ENCODE measurements at regions not wholly inside any gene's neighbourhood (a gene's known extent, or its start where the extent isn't known, plus 50 kb on each side); places are given as distances from the start of the nearest gene placed in this dataset.

DNA sequence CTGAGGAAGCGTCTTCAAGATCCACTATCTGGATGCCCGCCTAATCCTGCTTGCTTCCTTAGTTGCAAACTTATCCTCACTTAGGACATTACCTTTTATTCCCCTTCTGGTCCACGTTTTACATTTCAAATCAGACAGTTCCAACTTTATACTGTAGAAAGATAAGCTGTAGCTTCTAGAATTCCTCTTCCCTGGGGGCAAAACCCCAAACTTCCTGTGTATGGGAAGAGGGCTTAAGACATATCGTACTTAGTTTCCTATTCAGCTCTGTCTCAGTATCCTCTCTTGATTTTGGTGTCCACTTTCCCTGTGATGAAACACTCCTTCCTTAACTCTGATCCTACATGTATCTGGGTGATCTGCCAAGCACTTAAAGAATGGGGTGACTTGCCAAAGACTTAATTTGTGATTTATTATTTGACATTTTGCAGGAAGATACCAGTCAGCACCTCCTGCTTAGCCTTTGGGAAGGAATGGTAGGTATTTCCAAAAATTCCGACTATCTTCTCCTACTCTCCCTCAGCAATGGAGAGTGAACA is 245.2 kb downstream of the CDCA7 start:
- 78 to 82% methylated on average over 5 of the region's 5 CpGs for WGBS, 2 donors
- Histone ChIP-seq H3K4me1 (ENCODE audit: control insufficient read depth in 5 of 5, insufficient read depth in 5 of 5, low read length in 5 of 5) (no peaks in the 10 kb centered on the region), H3K9ac (ENCODE audit: insufficient read depth in 1 of 2, low read length in 2 of 2) (no peak overlapping the region), H3K36me3 (ENCODE audit: control insufficient read depth in 4 of 4, insufficient read depth in 4 of 4, low read length in 4 of 4) (no peaks in the 10 kb centered on the region), H3K27ac (ENCODE audit: low read depth in 1 of 2, low read length in 1 of 2) (no peak overlapping the region), H3K27me3 (ENCODE audit: control insufficient read depth in 3 of 3, insufficient read depth in 3 of 3, low read length in 2 of 3) (no peaks in the 10 kb centered on the region), H3K4me3 (no peak overlapping the region), H3K9me3 (ENCODE audit: control insufficient read depth in 4 of 4, insufficient read depth in 3 of 4, low read length in 3 of 4) (no peaks in the 10 kb centered on the region)
- DNase-seq (no peak), ATAC-seq (ENCODE audit: insufficient read depth, low FRiP score) (no peak)
- TF ChIP-seq, protein P1, sequence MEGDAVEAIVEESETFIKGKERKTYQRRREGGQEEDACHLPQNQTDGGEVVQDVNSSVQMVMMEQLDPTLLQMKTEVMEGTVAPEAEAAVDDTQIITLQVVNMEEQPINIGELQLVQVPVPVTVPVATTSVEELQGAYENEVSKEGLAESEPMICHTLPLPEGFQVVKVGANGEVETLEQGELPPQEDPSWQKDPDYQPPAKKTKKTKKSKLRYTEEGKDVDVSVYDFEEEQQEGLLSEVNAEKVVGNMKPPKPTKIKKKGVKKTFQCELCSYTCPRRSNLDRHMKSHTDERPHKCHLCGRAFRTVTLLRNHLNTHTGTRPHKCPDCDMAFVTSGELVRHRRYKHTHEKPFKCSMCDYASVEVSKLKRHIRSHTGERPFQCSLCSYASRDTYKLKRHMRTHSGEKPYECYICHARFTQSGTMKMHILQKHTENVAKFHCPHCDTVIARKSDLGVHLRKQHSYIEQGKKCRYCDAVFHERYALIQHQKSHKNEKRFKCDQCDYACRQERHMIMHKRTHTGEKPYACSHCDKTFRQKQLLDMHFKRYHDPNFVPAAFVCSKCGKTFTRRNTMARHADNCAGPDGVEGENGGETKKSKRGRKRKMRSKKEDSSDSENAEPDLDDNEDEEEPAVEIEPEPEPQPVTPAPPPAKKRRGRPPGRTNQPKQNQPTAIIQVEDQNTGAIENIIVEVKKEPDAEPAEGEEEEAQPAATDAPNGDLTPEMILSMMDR (IDR thresholded peaks at IDR 0.05; ENCODE audit: control extremely low read depth, extremely low read depth) = no peak

DNA sequence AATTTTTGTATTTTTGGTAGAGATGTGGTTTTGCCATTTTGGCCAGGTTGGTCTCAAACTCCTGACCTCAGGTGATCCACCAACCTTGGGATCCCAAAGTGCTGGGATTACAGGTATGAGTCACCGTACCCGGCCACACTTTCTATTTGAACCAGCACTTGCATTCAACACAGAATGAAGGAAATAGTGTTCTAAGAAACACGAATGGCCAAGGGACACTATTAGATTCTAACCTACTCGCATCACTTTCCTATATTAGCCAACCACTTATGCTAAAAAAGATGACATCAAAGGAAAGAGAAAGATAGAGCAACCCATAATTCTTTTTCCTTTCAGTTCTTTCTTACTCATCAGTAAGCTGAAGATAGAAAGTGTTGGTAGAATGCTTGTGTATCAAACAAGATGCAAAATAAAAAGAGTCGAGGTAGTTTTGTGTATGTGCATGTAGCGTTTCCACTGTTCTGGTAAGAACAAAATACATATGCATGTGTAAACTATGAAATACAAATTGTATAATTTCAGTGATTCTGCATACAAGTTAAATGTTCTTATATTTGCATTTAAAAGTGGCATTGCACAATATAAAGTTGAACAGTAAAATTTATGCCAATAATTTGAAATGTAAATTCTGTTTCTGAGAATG is 247.6 kb downstream of the CDCA7 start:
- WGBS, 2 donors = 91 to 95% methylated on average over 6 of the region's 6 CpGs
- no peak for ATAC-seq (ENCODE audit: insufficient read depth, low FRiP score)

DNA sequence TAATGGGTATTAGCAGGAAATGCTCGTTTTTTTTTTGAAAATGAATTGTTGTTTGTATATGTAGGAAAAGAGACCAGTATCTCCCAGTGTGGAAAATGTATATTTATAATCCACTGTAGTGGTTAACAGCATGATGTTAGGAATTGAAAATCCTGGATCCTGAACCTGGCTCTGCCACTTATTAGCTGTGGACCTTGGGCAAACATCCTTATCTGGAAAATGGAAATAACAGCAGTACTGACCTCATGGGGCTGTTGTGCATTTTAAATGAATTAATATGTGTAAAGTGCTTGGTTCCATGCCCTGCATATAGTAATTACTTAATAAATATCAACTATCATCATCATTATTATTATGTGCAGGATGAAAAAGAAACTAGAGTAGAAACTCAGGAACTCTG is 251.3 kb downstream of the CDCA7 start:
- Histone ChIP-seq H3K27me3 (ENCODE audit: control insufficient read depth in 3 of 3, insufficient read depth in 3 of 3, low read length in 2 of 3) (no peaks in the 10 kb centered on the region), H3K9me3 (ENCODE audit: control insufficient read depth in 4 of 4, insufficient read depth in 3 of 4, low read length in 3 of 4) (peaks cover 0 to 1% (median 0%) of the 10 kb centered on the region in 4 donors), H3K27ac (ENCODE audit: low read depth in 1 of 2, low read length in 1 of 2) (no peak overlapping the region), H3K4me1 (ENCODE audit: control insufficient read depth in 5 of 5, insufficient read depth in 5 of 5, low read length in 5 of 5) (no peaks in the 10 kb centered on the region), H3K4me3 (no peak overlapping the region), H3K9ac (ENCODE audit: insufficient read depth in 1 of 2, low read length in 2 of 2) (no peak overlapping the region), H3K36me3 (ENCODE audit: control insufficient read depth in 4 of 4, insufficient read depth in 4 of 4, low read length in 4 of 4) (no peaks in the 10 kb centered on the region)
- DNase-seq (no peak), ATAC-seq (ENCODE audit: insufficient read depth, low FRiP score) (no peak)
- WGBS, 2 donors = 0 to 53% methylated on average over 1 of the region's 1 CpG
- TF ChIP-seq, protein P1 (IDR thresholded peaks at IDR 0.05; ENCODE audit: control extremely low read depth, extremely low read depth) = no peak

More for the DNA sequence above, 247.6 kb downstream of the CDCA7 start:
- Histone ChIP-seq H3K36me3 (ENCODE audit: control insufficient read depth in 4 of 4, insufficient read depth in 4 of 4, low read length in 4 of 4) (no peaks in the 10 kb centered on the region), H3K4me1 (ENCODE audit: control insufficient read depth in 5 of 5, insufficient read depth in 5 of 5, low read length in 5 of 5) (no peaks in the 10 kb centered on the region), H3K27me3 (ENCODE audit: control insufficient read depth in 3 of 3, insufficient read depth in 3 of 3, low read length in 2 of 3) (no peaks in the 10 kb centered on the region), H3K9me3 (ENCODE audit: control insufficient read depth in 4 of 4, insufficient read depth in 3 of 4, low read length in 3 of 4) (no peaks in the 10 kb centered on the region), H3K4me3 (no peak overlapping the region), H3K27ac (ENCODE audit: low read depth in 1 of 2, low read length in 1 of 2) (no peak overlapping the region), H3K9ac (ENCODE audit: insufficient read depth in 1 of 2, low read length in 2 of 2) (no peak overlapping the region)
- no peak for DNase-seq
- TF ChIP-seq, protein P1 (IDR thresholded peaks at IDR 0.05; ENCODE audit: control extremely low read depth, extremely low read depth) = no peak

Data from lung (tissue), 11 donors.